Adrenal gland (tissue), 5 donors: ENCODE measurements at regions not wholly inside any gene's neighbourhood (a gene's known extent, or its start where the extent isn't known, plus 50 kb on each side); places are given as distances from the start of the nearest gene placed in this dataset.

Source experiments
- CTCF ChIP-seq, 6 experiments: fragments of 450-650 bp in 4 of 6; fragments of 200-600 bp in 2 of 6; sonication (generic) in 1 of 6; IDR thresholded peaks; 1 replicate in 5 of 6; 2 replicates in 1 of 6; pipeline versions ENCODE4 v1.5.1 to v1.8.0; 2016 to 2021; ENCODE audit warnings: antibody characterized with exemption in 6 of 6, mild to moderate bottlenecking in 2 of 6, moderate library complexity in 1 of 6
- POLR2A ChIP-seq, 2 donors: fragments of 450-650 bp; IDR thresholded peaks; one replicate each; pipeline ENCODE4 v1.6.1; 2017; ENCODE audit warnings: antibody characterized with exemption in 2 of 2, mild to moderate bottlenecking in 2 of 2, moderate library complexity in 1 of 2
- donor health status: DM: no; HTN: no; CAD: no.

GRCh38 chr10:44036425-44036824 lies 348.5 kb downstream of the CXCL12 start:
- TF ChIP-seq CTCF (IDR thresholded peaks at IDR 0.05) (no peak), POLR2A (IDR thresholded peaks at IDR 0.05) (no peak)
